Right forelimb (tissue), 1 donor: ENCODE measurements at regions not wholly inside any gene's neighbourhood (a gene's known extent, or its start where the extent isn't known, plus 50 kb on each side); places are given as distances from the start of the nearest gene placed in this dataset.
"Not testable (repeated sequence)": the region's sequence is repeated elsewhere in the genome, so short reads cannot be mapped to it uniquely, and the experiment has no call there.

Source experiments
- DNase-seq: peaks from one replicate; pipeline ENCODE4 v3.0.0-alpha.2; 2018

- DNase-seq, result no peak
Measured at GRCh38 chr17:69672924-69673323, 258.4 kb downstream of the MAP2K6 start.

GRCh38 chr17:69677130-69677529 is 262.6 kb downstream of the MAP2K6 start:
- no peak for DNase-seq

DNA sequence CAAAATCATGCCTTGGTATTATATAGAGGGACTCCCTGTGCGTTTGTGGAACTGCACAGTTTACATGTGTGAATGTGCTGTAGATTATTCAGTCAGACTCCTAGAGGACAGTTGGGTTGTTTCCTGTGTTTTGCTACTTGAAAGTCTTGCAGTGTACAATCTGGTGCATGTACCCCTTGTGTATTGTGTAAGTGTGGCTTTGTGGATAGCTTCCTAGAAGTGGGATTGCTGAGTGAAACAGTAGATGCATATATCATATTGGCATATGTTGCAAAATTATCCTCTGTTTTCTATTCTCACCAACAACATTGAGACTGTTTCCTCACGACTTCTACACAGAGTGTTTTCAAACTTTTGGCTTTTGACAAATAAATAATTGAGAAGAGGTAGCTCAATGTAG is 263.7 kb downstream of the MAP2K6 start:
- no peak for DNase-seq

GRCh38 chr17:69679829-69680228 is 265.3 kb downstream of the MAP2K6 start:
- DNase-seq, result no peak

- no peak for DNase-seq
Measured at GRCh38 chr17:69684251-69684650, 269.8 kb downstream of the MAP2K6 start.

GRCh38 chr17:69685150-69685549 is 270.7 kb downstream of the MAP2K6 start:
- DNase-seq, result not testable (repeated sequence)

- no peak for DNase-seq
Measured at GRCh38 chr17:69690531-69690930, 276.0 kb downstream of the MAP2K6 start.

- no peak for DNase-seq
Measured at GRCh38 chr17:69692171-69692570, 277.7 kb downstream of the MAP2K6 start.

GRCh38 chr17:69695646-69696045 is 281.1 kb downstream of the MAP2K6 start:
- DNase-seq, result no peak

GRCh38 chr17:69696650-69697049 is 282.2 kb downstream of the MAP2K6 start:
- no peak for DNase-seq

DNA sequence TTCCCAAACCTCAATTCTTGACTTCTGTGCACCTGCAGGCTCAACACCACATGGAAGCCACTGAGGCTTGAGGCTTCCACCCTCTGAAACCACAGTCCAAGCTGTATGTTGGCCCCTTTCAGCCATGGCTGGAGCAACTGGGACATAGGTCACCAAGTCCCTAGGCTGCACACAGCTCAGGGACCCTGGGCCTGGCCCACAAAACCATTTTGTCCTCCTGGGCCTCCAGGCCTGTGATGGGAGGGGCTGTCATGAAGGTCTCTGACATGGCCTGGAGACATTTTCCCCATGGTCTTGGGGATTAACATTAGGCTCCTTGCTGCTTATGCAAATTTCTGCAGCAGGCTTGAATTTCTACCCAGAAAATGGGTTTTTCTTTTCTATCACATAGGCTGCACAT is 283.9 kb downstream of the MAP2K6 start:
- DNase-seq, result not testable (repeated sequence)

GRCh38 chr17:69702078-69702477 is 287.6 kb downstream of the MAP2K6 start:
- DNase-seq, result no peak

- DNase-seq, result no peak
Measured at GRCh38 chr17:69703751-69704150, 289.3 kb downstream of the MAP2K6 start.

DNA sequence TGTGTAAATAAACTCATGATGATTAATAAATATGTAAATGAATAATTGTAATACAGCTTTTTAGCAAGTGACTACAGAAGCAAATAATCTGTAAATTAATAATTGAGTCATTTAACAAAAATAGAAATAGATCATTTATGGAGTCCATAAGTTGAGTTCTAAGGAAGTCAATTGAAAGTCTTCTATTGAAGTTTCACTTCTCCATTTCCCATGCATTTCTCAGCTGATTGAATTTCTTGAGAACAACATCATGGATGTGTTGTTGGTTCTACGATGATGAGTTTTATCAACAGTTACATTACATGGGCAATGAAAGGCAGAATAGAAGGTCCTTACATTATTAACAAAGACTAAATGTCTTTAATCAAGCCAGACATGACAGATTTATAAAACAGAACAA is 290.4 kb downstream of the MAP2K6 start:
- no peak for DNase-seq

DNA sequence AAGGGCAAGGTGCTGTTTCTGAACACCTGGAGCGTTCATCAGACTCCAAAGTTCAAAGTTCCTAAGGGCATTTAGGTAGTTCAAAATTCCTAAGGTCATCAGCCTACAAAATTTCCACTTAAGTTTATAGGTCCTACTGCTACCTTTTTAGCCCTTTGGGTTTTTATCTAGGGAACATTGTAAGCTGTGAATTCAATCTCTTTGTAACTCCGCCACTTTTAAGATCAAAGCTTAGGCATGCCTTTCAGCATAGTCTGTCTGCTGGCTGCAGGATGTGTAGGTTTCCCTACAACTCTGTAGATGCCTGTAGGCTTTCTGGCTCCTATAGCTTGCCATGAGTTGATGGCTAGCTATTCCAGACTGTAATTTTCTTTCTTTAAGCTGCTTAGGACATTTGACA is 291.6 kb downstream of the MAP2K6 start:
- DNase-seq, result no peak

DNA sequence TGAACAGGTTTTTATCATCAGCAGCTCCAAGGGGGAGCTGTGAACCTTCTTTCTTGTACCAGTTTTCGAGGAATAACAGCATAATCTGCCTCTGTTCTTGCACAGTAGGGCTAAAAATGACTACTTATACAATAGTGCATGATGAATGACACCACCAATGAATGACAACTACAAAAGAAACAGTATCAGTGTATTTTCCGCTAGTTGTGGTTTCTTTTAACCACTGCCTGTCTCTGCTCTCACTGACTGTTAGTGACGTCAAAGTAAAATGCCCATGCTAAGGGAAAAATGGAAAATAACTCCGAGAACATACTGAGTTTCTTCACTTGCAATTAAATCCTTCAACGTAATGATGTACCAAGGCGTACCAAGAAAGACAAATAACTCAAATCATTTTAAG is 294.9 kb downstream of the MAP2K6 start:
- no peak for DNase-seq

GRCh38 chr17:69710926-69711325 is 296.4 kb downstream of the MAP2K6 start:
- DNase-seq, result no peak

GRCh38 chr17:69711541-69711940 is 297.0 kb downstream of the MAP2K6 start:
- no peak for DNase-seq

GRCh38 chr17:69712801-69713311 is 298.4 kb downstream of the MAP2K6 start:
- DNase-seq, result no peak

DNA sequence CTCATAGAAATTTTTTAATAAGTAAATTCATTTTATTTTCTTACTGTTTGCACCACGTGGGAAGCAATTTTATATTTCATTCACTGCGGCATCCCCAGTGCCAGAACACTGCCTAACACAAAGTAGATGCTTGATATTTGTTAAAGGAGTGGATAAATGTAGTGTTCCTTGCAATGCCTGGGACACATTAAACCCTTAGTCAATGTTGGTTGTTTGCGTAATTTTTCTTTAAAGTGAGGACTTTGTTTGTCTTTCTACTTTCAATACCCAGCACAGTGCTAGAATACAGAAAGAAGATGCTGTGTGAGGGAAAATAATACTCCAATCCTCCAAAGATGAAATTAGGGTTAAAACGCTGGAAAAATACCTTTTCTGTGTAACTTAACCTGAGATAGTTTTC is 299.3 kb downstream of the MAP2K6 start:
- no peak for DNase-seq

- no peak for DNase-seq
Measured at GRCh38 chr17:69714669-69715068, 300.2 kb downstream of the MAP2K6 start.

DNA sequence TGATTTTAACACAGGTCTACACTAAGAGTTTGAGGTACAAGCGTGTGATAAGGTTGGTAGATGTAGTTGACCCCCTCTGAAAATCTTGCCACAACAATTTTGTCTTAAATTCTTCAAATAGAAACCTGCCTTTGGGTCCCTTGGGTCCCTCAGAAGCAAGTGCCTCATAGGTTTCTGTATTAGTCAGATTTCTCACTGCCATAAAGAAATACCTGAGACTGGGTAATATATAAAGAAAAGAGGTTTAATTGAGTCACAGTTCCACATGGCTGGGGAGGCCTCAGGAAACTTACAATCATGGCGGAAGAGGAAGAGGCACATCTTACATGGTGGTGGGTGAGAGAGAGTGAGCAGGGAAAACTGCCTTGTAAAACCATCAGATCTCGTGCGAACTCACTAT is 301.2 kb downstream of the MAP2K6 start:
- no peak for DNase-seq

DNA sequence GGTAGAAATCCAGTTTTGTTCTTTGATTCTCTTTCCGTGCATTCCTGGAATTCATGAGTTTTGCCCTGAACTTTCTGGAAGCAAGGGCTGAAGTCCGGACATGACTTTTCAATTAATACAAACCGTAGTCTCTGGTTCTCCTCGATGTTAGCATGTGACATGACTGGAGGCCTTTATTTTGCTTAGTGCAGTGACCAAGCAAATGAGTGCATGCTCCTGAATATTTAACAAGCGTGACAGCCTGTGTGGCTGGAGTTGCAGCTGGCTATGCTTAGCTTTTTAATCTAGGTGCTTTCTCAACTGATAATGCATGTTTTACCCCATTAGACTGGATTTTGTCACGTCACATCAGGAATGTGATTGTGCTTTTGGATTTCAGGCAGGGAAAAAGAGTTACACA is 302.1 kb downstream of the MAP2K6 start:
- DNase-seq, result no peak

DNA sequence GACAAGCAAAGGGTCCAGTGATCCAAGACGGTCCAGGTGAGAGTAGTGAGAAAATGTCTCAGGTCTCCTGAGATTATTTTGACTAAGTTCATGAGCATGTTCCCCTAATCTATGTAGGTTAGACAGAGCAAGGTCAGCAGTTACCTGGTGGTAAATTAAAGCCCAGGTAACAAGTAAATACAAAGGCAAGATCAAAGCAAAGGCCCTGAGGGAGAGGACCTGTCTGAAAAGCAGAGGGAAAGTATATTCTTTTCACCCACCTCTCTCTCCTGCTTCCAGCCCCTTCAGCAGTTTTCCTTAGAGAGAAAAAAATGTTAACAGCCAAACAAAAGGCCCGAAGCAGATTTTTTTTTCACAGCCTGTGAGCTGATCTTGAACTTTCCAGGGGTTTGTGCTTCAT is 302.7 kb downstream of the MAP2K6 start:
- no peak for DNase-seq

DNA sequence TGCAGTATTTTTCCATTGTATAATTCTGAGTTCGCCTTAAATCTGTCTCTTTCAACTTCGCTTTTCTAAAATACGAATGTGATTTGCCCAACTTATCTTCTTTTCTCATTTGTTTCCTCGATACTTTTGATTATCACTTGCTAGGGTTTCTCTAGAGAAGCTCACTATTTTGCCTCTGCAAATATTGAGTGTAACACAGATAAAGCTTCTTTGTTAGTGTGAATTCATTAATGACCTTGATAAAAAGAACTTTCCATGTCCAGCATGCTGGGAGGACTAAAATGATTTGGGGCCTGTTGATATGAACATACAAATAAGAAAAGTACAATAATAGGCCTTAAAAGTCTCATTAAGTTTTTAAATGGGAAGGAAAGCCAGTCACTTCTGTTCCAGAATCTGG is 303.3 kb downstream of the MAP2K6 start:
- no peak for DNase-seq
